HG02763 (cell line): ENCODE measurements at regions not wholly inside any gene's neighbourhood (a gene's known extent, or its start where the extent isn't known, plus 50 kb on each side); places are given as distances from the start of the nearest gene placed in this dataset.

Experiments used
- ATAC-seq: cut with Tn5 transposase; IDR thresholded peaks from one replicate; pipeline ENCODE4 v1.9.1; 2021; ENCODE audit warnings: mild to moderate bottlenecking, moderate library complexity; ENCODE audit not compliant: unreplicated experiment

DNA sequence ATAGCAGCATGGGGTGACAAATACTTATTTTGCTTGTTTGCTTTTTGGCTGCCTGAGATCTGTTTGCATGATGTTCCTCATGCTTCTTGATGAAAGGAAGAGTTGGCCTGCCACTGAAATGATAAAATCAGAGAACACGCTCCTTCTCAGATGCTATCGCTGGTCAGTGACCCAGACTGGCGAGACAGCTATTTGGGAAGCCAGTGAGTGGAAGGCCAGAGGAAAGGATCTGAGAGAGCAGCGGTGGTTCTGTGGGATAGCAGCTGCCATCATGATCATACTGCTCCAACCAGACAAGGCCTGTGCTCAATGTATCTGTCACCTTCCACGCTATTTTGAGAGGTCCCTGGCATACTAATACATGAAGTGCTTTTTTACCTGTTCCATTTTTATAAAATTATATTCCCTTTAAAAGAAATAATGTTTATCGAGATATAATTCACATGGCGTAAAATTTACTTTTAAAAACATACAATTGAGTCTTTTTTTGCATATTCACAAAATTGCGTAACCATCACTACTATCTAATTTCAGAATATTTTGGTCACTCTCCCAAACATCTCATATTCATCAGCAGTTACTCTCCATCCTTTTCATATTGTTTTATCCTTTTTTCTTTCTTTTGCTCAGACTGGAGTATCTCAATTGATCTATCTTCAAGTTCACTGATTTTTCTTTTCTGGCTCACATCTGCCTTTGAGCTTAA, 695.1 kb downstream of the TNS3 start:
- ATAC-seq = no peak

DNA sequence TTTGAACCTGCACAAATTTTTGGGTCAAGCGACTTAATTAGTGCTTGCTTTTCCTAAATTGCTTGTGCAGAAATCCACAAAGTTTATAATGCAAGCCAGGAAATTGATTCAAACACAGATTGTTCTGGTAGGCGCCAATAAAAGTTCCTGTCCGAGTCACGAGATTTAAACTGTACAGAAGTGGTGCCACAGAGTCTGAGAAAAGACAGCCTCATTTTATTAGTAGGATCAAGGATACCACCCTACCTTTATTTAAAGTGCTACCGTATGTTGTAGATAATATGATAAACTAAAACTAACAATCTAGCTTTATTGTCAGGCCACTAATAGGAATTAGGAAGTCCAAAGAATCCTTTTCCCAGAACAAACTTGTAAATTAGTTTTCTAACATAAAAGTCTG, 696.7 kb downstream of the TNS3 start:
- ATAC-seq = no peak

DNA sequence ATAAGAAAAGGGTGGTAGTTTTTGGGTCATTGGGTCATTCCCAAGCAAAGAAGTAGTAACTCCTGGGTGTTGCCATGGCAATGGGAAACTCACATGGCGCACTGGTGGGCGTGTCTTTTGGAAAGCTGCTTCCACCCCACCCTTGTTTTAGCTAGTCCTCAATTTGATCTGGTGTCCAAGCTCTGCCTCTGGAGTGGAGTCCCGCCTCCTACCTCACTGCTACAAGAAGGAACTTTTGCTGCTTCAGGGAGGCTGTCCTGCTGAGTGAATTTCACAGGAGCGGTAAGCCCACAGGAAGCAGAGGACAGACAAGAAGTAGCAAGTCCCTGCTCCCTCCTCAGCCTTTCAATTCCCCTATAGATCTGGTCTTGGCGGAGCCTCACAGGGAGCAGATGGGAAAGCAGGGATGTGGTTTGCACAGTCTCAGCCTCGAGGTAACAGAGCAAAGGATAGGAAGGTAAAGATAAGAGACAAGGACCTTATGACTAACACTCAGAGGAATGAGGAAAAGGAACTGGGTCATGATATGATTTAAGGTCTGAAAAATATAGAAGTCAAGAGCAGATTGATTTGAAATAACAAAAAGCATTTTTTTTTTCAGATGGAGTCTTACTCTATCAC, 700.3 kb downstream of the TNS3 start:
- ATAC-seq = no peak

DNA sequence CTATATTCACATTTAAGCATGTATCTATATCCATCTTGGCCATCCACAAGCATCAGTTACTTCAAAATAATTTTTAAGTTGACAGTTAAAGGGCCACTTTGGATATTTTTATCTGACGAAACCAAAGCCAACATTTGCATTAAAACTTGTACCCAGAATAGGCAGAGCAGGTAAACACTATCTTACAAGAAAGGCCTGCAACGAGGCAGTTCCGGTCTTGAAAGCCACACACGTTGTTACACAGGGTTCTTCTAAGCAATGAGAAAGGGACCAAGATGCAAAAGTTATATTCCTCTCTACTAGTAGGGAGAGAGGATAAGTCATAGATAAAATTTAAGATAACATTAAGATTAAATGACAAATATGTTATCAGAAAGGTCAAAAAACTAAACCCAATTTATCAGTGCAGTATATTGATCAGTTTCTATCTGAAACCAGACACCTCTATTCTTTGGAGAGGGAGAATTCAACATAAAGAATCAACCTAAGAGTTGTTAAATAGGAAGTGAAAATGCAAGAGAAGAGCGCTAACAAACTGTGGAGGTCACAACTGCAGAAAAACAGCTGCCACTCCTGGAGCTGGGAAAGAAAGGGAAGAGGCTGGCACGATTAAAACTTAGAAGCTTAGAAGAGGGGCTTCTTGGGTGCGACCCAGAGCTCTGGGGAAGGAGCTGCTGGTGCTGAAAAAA, 701.3 kb downstream of the TNS3 start:
- no peak for ATAC-seq

DNA sequence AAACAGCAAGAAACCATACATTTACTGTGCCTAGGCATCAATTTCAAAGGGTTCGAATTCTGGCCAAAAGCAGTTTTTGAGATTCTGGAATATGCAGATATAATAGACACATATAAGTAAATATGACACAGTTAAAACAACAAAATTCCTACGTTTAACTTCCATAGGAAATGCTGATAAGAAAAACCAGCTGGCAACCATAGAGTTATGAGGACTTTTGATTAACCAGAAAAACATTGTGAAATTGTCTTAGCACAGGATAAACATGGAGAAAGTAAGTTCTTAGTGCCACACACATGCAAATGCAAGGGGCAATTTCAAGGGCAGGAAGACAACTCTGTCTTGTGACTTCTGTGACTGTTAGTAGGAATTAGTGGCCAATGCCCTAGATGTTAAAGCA, 702.1 kb downstream of the TNS3 start:
- no peak for ATAC-seq

DNA sequence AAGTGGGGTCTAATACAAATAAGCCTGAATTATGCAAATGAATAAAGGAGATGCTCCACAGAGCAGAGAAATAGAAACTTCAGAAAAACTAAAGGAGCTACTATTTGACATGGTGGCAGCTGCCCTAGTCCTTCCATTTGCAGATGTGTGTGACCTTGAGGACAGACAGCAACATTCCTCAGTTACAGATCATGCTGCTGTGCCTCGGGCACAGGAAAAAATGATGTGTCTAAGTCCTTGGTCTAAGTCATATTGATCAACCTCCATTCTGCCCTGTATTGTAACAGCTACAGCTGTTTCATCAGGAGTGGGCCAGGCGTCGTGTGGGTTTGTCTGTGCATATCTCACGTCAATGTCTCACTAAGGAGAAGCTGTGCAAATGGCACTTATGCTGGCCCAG, 710.4 kb downstream of the TNS3 start:
- no peak for ATAC-seq

DNA sequence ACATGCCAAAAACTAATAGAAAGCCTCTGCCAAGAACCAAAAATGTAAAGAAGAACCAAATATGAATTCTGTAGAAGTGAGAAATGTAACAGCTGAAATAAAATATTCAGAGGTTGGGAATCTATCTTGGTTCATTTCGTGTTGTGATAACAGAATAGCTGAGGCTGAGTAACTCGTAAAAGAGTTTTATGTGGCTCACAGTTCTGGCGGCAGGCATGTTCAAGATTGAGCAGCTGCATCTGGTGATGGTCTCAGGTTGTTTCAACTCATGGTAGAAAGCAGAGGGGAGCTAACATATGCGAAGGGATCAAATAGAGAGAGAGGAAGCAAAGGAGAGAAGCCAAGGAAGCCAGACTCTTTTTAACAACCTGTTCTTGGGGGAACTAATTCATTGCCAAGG, 717.2 kb downstream of the TNS3 start:
- ATAC-seq = no peak

DNA sequence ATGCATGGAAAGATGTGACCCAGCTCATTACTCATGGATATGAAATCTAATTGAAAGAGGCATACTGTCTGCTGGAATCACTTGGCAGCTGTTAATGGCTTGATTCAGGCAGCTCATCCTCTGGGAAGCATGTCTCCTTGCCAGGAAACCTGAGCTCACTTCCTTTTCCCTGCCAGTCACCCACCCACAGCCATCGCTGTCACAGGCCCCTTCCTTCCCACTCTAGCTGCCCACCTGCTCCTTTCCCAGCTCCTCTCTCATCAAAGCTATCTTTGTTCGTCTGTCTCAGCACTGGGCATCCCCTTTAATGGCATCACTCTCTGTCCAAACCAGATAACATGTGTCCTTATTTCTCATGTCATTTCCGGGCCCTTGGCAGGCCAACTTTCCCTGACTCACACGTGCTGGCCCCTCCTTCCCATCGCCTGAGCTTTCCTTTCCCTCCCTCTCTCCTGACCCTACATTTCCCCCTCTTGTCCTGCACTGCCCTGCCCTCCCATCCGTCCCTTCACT, 721.9 kb downstream of the TNS3 start:
- ATAC-seq = no peak

DNA sequence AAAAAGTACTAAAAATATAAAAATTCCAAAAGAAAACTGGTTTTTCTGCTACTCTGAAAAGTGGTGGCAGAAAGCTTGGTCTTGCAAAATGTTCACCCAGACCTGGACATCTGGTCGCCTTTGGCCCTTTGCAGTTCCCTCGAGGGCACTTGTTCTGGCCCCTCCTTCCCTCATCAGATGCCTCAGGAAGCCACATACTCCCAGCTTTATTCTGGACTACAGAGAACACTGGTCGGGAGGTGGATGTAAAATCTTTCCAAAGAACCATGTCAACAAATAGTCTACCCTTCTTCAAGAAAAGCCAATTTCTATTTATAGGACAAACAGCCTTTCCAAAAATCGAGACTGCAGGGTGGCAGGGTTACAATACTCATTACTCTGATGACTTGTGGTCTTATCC, 726.1 kb downstream of the TNS3 start:
- ATAC-seq = no peak

DNA sequence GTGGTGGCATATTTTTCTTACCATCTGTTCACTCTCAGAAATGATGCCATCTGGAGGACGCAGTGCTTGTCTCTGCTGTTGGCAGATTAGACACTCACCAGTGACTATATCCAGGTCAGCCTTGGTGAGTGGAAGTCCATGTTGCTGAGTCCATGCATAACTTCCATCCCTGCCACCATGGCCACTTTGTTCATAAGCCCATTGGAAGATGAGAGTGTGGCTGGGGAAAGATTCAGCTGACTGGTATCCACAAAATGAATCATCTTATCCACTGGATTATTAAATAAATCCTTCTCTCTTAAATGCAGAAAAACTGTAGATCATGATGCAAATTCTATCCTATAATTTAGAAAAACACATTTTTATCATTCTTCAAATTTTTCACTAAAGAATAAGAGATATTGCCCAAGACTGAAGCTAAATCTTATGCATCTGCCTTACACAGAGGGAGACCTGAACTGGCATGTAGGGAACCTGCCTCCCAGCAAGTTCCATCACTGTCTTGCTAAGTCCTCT, 726.9 kb downstream of the TNS3 start:
- ATAC-seq = no peak

DNA sequence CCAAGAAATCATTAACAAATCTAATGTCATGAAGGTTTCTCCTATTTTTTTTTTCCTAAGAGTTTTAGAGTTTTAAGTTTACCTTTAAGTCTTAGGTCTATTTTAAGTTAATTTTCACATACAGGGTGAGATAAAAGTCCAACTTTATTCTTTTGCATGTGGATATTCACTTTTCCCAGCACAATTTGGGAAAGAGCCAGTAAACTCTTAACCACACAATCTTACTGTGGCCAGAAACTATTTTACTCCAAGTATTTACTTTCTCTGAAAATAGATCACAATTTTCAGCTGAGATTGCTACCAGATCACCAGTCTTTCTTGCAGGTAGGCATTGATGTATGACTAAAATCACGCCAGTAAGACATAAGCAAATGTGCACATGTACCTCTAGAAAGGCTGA, 728.5 kb downstream of the TNS3 start:
- no peak for ATAC-seq

DNA sequence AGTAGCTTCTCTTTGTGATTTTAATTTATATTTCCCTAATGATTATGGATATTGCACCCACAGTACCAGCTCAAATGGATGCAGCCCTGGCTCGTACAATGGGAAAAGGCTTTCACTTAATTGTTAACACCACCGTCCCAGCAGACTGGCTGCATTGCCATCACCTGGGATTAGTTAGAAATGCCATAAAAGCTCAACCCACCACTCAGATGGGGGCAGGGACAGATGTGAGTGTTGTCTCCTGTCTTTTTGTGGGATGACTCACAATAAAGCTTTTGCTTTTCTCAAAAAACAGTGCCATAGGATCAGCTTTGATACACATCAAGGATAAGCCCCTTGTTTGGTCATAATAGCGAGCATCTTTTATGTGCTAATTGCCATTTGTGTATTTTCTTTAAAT, 729.1 kb downstream of the TNS3 start:
- ATAC-seq = no peak

DNA sequence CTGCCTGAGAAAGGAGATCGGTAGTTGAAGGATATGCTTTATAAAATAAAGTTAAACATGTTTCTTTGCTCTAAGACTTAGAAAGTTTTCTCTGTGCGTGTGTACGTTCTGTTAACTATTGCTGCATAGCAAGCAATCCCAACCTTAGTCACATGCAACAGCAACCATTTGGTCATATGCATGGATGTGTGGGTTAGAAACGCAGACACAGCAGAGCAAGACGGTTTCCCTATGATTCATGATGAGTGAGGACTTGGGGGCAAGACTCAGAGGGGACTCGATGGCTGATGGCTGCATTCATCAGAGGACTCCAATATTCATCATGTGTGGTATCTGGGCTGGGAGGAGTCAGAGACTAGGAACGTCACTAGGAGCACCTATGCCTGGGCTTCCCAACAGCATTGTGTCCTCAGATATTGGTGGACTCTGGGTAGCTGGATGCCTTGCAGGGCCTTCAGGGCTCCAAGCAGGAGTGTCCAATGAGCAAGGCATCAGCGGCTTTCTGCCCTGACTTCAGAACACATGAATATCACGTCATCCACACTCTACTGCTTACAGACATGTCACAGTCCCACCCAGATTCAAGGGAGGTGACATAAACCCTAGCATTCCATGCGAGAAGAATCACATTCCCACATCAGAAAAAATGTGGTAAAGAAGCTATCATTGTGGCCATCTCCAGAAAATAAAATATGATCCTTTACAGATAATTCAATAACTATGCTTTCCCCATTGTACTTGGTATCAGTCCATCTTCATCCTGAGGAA, 731.2 kb downstream of the TNS3 start:
- ATAC-seq = no peak

DNA sequence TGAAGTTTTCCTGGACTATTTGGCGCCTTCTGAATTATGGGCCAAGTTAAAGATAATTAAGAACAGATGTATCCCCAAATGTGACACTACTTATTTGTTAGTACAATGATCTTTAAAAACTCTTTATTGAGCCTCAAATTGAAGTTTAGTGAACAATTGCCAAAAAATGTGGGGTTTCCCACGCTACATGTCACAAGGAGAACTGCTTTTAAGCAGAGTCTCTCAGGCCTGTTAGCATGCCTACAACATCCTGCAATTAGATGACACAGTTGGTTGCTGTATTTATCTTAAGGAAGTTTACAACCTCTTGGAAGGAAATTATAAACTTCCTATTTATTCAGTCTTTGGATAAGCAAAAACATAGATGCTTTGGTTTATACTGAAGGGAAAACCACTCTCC, 733.0 kb downstream of the TNS3 start:
- no peak for ATAC-seq

DNA sequence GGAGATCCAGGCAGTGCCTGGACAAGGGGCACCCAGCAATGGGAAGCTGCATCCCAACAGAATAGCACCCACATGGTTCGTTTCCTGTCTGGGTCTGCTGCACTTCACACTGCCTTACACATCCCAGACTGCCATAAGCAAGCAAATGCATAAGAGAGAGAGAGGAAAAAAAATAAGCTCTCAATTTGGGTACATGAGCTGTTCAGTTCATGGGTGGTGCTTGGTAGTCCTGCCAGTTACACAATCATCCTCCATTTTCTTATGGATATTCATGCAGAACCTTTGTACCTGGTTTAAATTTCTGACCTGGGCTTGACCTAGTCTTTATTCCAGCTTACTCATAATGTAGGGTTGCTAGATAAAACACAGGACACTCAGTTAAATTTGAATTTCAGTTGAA, 733.6 kb downstream of the TNS3 start:
- no peak for ATAC-seq

DNA sequence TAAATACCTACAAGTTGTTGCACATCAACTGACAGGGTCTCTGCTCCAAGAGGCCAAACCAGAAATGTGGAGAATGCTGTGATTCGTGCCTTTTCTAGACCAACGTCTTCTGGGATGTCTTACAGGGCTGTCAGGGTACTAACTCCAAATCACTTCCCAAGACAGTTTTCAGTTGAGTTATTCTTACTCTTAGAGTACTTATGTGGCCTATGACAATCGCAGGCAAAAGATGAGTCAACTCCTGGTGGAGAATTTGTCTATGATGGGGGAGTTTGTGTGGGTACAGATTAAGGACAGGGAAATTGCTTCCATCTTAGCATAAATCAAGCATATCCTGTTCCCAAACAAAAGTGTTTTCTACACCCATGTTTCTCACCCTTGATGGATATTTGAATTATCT, 734.8 kb downstream of the TNS3 start:
- no peak for ATAC-seq

DNA sequence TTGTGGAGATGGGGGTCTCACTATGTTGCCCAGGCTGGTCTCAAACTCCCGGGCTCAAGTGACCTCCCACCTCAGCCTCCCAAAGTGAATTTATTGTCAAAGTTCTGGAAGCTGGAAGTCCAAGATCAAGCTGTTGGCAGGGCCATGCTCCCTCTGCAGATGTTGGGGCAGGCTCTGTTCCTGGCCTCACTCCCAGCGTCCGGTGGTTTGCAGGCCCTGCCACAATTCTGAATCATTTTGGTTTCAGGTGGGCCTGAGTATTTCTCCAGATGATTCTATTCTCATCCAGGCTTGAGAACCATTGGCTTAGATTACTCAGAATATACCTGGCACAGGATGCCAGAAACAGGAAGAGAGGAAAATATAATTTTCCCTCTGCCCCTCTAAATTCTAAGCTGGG, 737.4 kb downstream of the TNS3 start:
- ATAC-seq = no peak

DNA sequence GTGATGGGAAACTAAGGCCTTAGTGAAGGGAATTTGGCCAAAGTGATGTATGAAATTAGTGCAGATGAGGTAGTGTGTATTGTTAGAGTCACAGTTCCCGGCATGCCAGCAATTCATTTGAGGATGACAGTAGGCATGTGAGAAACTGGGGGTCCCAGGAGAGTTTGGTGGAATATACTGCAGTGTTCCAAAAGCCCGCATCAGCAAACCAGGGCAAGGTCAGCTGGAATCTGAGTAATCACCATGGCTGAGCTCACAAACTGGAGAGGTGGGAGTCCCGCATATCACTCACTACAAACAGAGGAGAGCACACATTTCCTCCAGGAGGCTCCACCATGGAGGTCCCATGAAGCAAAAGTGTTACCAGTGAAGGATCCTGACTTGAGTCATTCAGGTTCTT, 740.7 kb downstream of the TNS3 start:
- no peak for ATAC-seq

DNA sequence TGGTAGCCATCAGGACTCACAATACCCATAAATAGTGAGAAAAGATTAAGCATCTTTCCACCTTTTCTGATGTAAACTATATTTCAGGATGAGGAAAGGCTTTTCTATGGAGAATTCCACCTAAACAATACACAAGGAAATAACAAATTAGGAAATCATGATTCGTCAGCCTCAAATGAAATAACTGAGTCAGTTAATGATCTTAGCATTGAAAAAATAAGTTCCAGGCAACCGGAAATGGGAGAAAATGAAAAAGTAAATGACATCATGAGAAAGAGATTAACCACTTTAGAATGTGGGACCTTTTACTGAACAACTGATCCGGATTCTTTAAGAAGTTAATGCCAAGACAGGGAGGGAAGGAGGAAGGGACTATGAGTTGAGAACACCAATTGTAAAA, 742.3 kb downstream of the TNS3 start:
- ATAC-seq = no peak

DNA sequence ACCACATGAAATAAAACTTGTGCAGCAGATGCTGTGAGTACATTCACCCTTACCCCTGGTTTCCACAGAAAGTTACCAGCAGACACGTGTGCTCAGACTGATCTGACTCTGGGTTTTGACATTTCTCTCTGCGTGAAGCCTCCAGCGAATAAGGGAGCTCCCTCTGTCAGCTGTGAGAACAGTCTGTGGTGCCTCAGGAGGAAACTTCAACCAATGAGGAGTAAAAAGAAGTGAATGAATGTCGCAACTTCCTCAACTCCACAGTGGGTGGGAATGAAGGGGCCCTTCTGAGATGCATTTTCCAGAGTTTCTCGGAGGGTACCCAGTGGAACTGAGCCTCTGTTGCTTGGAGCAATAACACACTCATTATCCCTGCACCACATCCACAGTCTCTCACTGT, 743.4 kb downstream of the TNS3 start:
- ATAC-seq = no peak

DNA sequence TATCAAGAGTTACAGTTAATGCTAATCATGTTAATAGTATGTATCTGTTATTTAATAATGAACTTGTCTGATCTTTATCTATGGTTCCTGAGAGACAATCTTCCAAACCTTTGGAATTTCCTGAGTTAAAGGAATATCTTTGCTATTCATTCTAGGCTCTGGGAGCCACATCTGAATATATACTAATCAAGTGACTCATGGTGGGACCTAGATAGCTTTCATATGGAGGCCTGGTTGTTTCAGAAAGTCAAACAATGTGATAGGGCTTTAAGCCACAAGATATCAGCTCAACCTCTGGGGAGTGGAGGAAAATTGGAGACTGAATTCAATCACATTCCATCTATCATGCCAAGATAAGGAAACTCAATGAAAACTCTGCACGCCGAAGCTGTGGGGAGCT, 746.4 kb downstream of the TNS3 start:
- ATAC-seq = no peak
